ENCODE measurements at regions not wholly inside any gene's neighbourhood (a gene's known extent, or its start where the extent isn't known, plus 50 kb on each side); places are given as distances from the start of the nearest gene placed in this dataset.

DNA sequence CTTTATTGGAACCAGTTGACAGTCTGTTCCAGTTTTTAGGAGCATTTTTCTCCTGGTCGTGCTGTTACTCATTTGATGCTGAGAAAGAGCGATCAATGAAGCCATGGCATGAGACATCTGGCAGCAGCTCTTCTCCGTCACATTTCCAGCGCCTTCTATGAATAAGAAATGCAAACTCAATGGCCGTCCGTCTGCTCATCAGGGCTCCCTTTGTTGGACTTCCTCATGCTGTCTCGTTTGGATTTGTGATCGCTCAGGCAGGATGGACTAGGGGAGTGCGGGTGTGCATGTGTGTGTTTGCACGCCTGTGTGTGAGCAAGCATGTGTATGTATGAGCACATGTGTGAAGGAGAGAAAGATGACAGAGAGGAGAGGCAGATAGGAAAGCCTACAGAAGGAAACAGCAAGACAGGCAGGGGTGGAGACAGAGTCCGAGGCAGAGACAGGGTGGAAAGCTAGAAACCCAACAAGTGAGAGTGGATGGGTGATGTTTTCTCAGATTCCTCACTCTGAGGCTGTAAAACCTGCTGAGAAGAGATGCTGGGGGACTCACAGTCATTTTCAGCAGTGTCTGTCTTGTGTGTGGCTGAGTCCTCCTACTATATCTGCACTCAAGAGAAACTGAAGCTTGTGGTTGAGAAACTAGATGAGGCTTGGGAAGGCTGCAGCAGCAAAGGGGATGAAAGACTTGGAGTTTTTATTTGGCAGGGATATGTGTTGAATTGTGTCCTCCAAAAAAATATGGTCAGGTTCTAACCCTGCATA, 56.0 kb upstream of the CLMP start:
- Mint-ChIP-seq H3K27ac (no peak overlapping the region), H3K36me3 (no peaks in the 10 kb centered on the region), H3K4me1 (peaks cover 2% of the 10 kb centered on the region), H3K9me3 (no peaks in the 10 kb centered on the region), H3K4me3 (no peak overlapping the region), H3K27me3 (peaks cover 17% of the 10 kb centered on the region)
- DNase-seq (ENCODE audit: low spot score in 2 of 2) = no peak
- no peak for ATAC-seq (ENCODE audit: low read depth)

DNA sequence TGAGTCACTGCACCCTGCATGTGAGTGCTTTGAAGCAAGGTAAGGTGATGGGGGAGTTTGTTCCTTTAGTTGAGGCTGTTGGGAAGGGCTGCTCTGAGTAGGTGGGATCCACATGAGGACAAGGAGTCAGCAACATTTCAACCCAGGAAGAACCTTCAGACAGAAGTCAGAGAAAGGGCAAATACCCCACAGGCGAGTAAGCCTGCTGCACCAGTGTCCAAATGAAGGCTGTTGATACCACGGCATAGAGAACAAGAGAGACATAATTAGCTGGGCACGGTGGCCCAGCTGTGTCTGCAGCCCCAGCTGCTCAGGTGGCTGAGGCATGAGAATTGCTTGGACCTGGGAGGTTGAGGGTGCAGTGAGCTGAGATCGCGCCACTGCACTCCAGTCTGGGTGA, 54.3 kb upstream of the CLMP start:
- peaks cover 13% of the 10 kb centered on the region for H3K27me3 Mint-ChIP-seq
- H3K4me1 Mint-ChIP-seq = peaks cover 2% of the 10 kb centered on the region
- ATAC-seq (ENCODE audit: low read depth) (no peak), DNase-seq (ENCODE audit: low spot score in 2 of 2) (no peak)
- H3K27ac Mint-ChIP-seq = no peak overlapping the region
- no peaks in the 10 kb centered on the region for H3K9me3 Mint-ChIP-seq
- H3K36me3 Mint-ChIP-seq = no peaks in the 10 kb centered on the region
- H3K4me3 Mint-ChIP-seq = no peak overlapping the region

DNA sequence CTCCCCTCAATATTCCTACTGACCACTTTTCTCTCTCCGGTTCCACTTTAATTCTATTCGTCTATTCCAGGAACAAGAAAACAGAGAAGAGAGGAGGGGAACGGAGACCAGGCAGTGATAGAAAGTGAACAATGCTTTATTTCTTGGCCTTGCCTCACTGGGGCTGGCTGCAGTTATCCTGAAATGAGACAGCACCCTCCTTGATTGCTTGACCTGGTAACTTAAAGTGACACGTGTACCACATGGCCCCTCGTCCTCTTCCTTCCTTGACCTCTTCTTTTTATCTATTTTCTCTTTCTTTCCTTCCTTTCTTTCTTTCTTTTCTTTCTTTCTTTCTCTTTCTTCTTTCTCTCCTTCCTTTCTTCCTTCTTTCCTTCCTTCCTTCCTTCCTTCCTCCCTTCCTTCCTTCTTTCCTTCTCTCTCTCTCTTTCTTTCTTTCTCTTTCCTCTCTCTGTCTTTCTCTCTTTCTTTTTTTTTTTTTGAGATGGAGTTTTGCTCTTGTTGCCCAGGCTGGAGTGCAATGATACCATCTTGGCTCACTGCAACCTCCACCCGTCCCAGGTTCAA, 52.8 kb upstream of the CLMP start:
- no peak for ATAC-seq (ENCODE audit: low read depth)
- no peak for DNase-seq (ENCODE audit: low spot score in 2 of 2)
- Mint-ChIP-seq H3K4me3 (no peak overlapping the region), H3K9me3 (no peaks in the 10 kb centered on the region), H3K4me1 (peaks cover 2% of the 10 kb centered on the region), H3K27ac (no peak overlapping the region), H3K27me3 (peaks cover 17% of the 10 kb centered on the region), H3K36me3 (no peaks in the 10 kb centered on the region)

DNA sequence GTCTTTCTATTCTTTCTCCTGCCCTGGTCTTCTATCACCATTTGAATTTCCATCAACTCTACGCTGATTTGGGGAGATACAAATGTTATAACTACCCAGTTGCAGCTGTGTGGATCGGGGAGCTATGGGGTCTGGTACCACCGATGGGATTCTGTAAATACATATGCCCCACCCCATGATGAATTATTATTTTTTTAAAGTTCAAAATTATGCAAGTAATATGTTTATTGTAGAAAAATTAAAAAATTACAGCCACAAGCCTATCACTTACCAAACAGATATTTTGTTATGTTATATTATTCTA, 52.4 kb upstream of the CLMP start:
- H3K27me3 Mint-ChIP-seq = peaks cover 17% of the 10 kb centered on the region

DNA sequence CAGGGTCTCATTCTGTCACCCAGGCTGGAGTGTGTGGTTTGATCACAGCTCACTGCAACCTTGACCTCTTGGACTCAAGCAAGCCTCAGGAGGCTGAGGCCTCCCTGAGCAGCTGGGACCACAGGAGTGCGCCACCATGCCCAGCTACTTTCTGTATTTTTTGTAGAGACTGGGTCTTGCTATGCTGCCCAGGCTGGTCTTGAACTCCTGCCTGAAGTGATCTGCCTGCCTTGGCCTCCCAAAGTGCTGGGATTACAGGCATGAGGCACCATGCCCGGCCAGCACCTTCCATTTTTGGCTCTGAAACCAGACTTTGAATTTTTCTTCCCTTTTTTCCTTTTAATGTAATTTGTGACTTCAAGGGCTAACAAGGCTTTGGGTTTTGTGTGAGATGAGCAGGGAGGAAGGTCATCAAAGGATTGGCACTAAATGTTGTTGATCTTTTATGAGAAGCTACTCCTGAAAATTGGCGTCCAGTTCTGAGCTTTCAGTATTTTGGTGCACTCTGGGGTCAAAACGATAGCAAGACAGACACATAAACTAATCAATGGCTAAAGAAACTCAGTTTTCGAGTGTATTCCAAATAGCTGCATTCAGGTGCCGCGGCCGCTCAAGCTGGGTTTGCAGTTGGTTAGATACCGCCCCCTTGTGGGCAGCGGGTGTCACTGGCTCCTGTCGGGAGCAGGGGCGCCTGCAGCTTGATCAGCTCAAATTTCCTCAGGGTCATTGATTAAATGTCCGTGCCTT, 51.9 kb upstream of the CLMP start:
- H3K27ac Mint-ChIP-seq = no peak overlapping the region
- no peak overlapping the region for H3K4me3 Mint-ChIP-seq
- peaks cover 17% of the 10 kb centered on the region for H3K27me3 Mint-ChIP-seq
- H3K4me1 Mint-ChIP-seq = peaks cover 2% of the 10 kb centered on the region
- H3K36me3 Mint-ChIP-seq = no peaks in the 10 kb centered on the region
- DNase-seq (ENCODE audit: low spot score in 2 of 2) = peak; percentile 64 to 69
- peak; percentile 86 for ATAC-seq (ENCODE audit: low read depth)
- H3K9me3 Mint-ChIP-seq = no peaks in the 10 kb centered on the region

More for the DNA sequence above, 52.4 kb upstream of the CLMP start:
- H3K36me3 Mint-ChIP-seq = no peaks in the 10 kb centered on the region
- no peak overlapping the region for H3K27ac Mint-ChIP-seq
- DNase-seq (ENCODE audit: low spot score in 2 of 2) (no peak), ATAC-seq (ENCODE audit: low read depth) (peak; percentile 12)
- H3K9me3 Mint-ChIP-seq = no peaks in the 10 kb centered on the region
- no peak overlapping the region for H3K4me3 Mint-ChIP-seq
- H3K4me1 Mint-ChIP-seq = peaks cover 2% of the 10 kb centered on the region

DNA sequence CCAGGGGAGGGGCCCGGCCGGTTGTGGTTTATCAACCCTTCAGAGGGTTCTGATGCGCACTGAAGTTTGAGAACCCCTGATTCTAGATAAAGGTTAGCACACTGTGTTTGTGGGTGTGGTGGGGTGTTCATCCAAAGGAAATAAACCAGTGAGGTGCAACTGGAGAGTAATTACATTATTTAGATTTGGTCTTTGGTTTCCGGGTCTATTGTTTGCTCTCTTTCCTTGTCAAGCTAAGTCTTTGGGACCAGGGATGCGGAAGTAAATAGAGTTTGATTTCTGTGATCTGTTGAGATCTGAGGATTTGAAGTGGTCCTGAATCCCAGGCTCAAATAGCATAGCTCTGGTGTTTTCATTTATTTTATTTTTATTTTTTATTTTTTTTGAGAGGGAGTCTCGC, 50.5 kb upstream of the CLMP start:
- H3K4me3 Mint-ChIP-seq = no peak overlapping the region
- H3K4me1 Mint-ChIP-seq = peaks cover 2% of the 10 kb centered on the region
- no peak for DNase-seq (ENCODE audit: low spot score in 2 of 2)
- H3K27ac Mint-ChIP-seq = no peak overlapping the region
- ATAC-seq (ENCODE audit: low read depth) = no peak
- H3K27me3 Mint-ChIP-seq = peaks cover 17% of the 10 kb centered on the region
- H3K9me3 Mint-ChIP-seq = no peaks in the 10 kb centered on the region
- no peaks in the 10 kb centered on the region for H3K36me3 Mint-ChIP-seq

All from memory B cell (primary cell).